H9 (cell line): ENCODE measurements at regions not wholly inside any gene's neighbourhood (a gene's known extent, or its start where the extent isn't known, plus 50 kb on each side); places are given as distances from the start of the nearest gene placed in this dataset.

Source experiments
- DNase-seq: peaks from one replicate; pipeline ENCODE4 v3.0.0-alpha.2; 2017
- H2AFZ ChIP-seq: one replicate; pipeline ENCODE4 v1.6.1; 2013; ENCODE audit warnings: mild to moderate bottlenecking, low read length, control low read depth, moderate library complexity
- H2AK5ac ChIP-seq: 2 replicates; pipeline ENCODE4 v1.6.1; 2013; ENCODE audit warnings: low read length, control low read depth, mixed read lengths; ENCODE audit not compliant: insufficient read length
- H2BK120ac ChIP-seq: one replicate; pipeline ENCODE4 v1.6.1; 2013; ENCODE audit warnings: low read depth, mild to moderate bottlenecking, low read length, control low read depth, inconsistent platforms; ENCODE audit not compliant: poor library complexity, severe bottlenecking
- H2BK12ac ChIP-seq: 2 replicates; pipeline ENCODE4 v1.6.1; 2013; ENCODE audit warnings: low read length, control low read depth, mixed read lengths, low read depth; ENCODE audit not compliant: insufficient read length
- H2BK15ac ChIP-seq: 2 replicates; pipeline ENCODE4 v1.6.1; 2013; ENCODE audit warnings: low read depth, low read length, control low read depth
- H2BK20ac ChIP-seq: one replicate; pipeline ENCODE4 v1.6.1; 2013; ENCODE audit warnings: low read depth, mild to moderate bottlenecking, low read length, control low read depth, inconsistent platforms; ENCODE audit not compliant: poor library complexity, severe bottlenecking
- H2BK5ac ChIP-seq: 2 replicates; pipeline ENCODE4 v1.6.1; 2013; ENCODE audit warnings: low read length, control low read depth, mixed read lengths; ENCODE audit not compliant: insufficient read length
- H3K14ac ChIP-seq: 2 replicates; pipeline ENCODE4 v1.6.1; 2013; ENCODE audit warnings: low read length, control low read depth; ENCODE audit not compliant: insufficient read depth
- H3K18ac ChIP-seq: 2 replicates; pipeline ENCODE4 v1.6.1; 2013; ENCODE audit warnings: low read depth, mild to moderate bottlenecking, mixed read lengths, low read length, control low read depth; ENCODE audit not compliant: insufficient read length
- H3K23ac ChIP-seq: 2 replicates; pipeline ENCODE4 v1.6.1; 2013; ENCODE audit warnings: low read length, control low read depth, mixed read lengths, low read depth; ENCODE audit not compliant: insufficient read length
- H3K23me2 ChIP-seq: 2 replicates; pipeline ENCODE4 v1.6.1; 2013; ENCODE audit warnings: low read depth, mild to moderate bottlenecking, mixed read lengths, low read length, control low read depth; ENCODE audit not compliant: insufficient read length, poor library complexity, severe bottlenecking
- H3K27ac ChIP-seq: 2 replicates; pipeline ENCODE4 v1.5.1; 2013; ENCODE audit warnings: low read length, control low read depth, mixed read lengths, low read depth; ENCODE audit not compliant: insufficient read length
- H3K27me3 ChIP-seq: 2 replicates; pipeline ENCODE4 v1.6.1; 2013; ENCODE audit warnings: low read length, control low read depth, inconsistent platforms; ENCODE audit not compliant: insufficient read depth
- H3K4ac ChIP-seq: 2 replicates; pipeline ENCODE4 v1.6.1; 2013; ENCODE audit warnings: low read depth, mild to moderate bottlenecking, control low read depth, inconsistent platforms, low read length, moderate library complexity
- H3K4me1 ChIP-seq: 2 replicates; pipeline ENCODE4 v1.6.1; 2013; ENCODE audit warnings: low read length, control low read depth, inconsistent platforms; ENCODE audit not compliant: insufficient read depth
- H3K4me2 ChIP-seq: 2 replicates; pipeline ENCODE4 v1.6.1; 2013; ENCODE audit warnings: low read length, control low read depth, mixed read lengths; ENCODE audit not compliant: insufficient read length, insufficient read depth
- H3K56ac ChIP-seq: 2 replicates; pipeline ENCODE4 v1.6.1; 2013; ENCODE audit warnings: low read depth, mild to moderate bottlenecking, mixed read lengths, low read length, control low read depth; ENCODE audit not compliant: insufficient read length
- H3K79me1 ChIP-seq: 2 replicates; pipeline ENCODE4 v1.6.1; 2013; ENCODE audit warnings: low read depth, mild to moderate bottlenecking, moderate library complexity, low read length, control low read depth, inconsistent platforms; ENCODE audit not compliant: insufficient read depth, poor library complexity, severe bottlenecking
- H3K79me2 ChIP-seq: 2 replicates; pipeline ENCODE4 v1.6.1; 2013; ENCODE audit warnings: low read length, control low read depth, inconsistent platforms; ENCODE audit not compliant: insufficient read depth
- H3K9ac ChIP-seq: 2 replicates; pipeline ENCODE4 v1.6.1; 2013; ENCODE audit warnings: low read length, control low read depth, mixed read lengths; ENCODE audit not compliant: insufficient read length; ENCODE audit errors: extremely low read depth
- H3K9me3 ChIP-seq: one replicate; pipeline ENCODE4 v1.6.1; 2013; ENCODE audit warnings: low read depth, low read length, inconsistent platforms; ENCODE audit not compliant: control insufficient read depth
- H3T11ph ChIP-seq: one replicate; pipeline ENCODE4 v1.6.1; 2013; ENCODE audit warnings: mild to moderate bottlenecking, low read length, control low read depth, inconsistent platforms
- H4K20me1 ChIP-seq: one replicate; pipeline ENCODE4 v1.6.1; 2013; ENCODE audit not compliant: control insufficient read depth, insufficient read length, insufficient read depth
- H4K5ac ChIP-seq: 2 replicates; pipeline ENCODE4 v1.6.1; 2013; ENCODE audit warnings: low read depth, mild to moderate bottlenecking, mixed read lengths, low read length, control low read depth; ENCODE audit not compliant: insufficient read length
- H4K8ac ChIP-seq: replicated peaks from 2 replicates; pipeline ENCODE4 v1.6.1; 2013; ENCODE audit warnings: low read length, control low read depth, mixed read lengths, low read depth; ENCODE audit not compliant: insufficient read length
- H4K91ac ChIP-seq: 2 replicates; pipeline ENCODE4 v1.6.1; 2013; ENCODE audit warnings: low read depth, mild to moderate bottlenecking, moderate library complexity, mixed read lengths, low read length, control low read depth; ENCODE audit not compliant: insufficient read length
- H3K27ac Mint-ChIP-seq, 3 experiments: 2 replicates in 2 of 3; 3 replicates in 1 of 3; pipeline ENCODE4 v1.8.0; 2020 to 2021; ENCODE audit warnings: mixed read lengths in 3 of 3, mild to moderate bottlenecking in 1 of 3, moderate library complexity in 1 of 3
- H3K27me3 Mint-ChIP-seq: 2 replicates; pipeline ENCODE4 v1.8.0; 2021; ENCODE audit warnings: low read depth, mild to moderate bottlenecking, moderate library complexity, mixed read lengths
- H3K36me3 Mint-ChIP-seq, 3 experiments: 2 replicates in 2 of 3; 3 replicates in 1 of 3; pipeline ENCODE4 v1.8.0; 2020 to 2021; ENCODE audit warnings: low read depth in 3 of 3, mixed read lengths in 3 of 3; ENCODE audit not compliant: insufficient read depth in 1 of 3
- H3K4me1 Mint-ChIP-seq, 2 experiments: 2 replicates each; pipeline ENCODE4 v1.8.0; 2020; ENCODE audit warnings: mixed read lengths in 2 of 2
- H3K4me3 Mint-ChIP-seq, 2 experiments: 2 replicates in 1 of 2; 3 replicates in 1 of 2; pipeline ENCODE4 v1.8.0; 2020 to 2021; ENCODE audit warnings: mild to moderate bottlenecking in 2 of 2, mixed read lengths in 2 of 2, moderate library complexity in 1 of 2
- H3K9me3 Mint-ChIP-seq, 2 experiments: 2 replicates in 1 of 2; 3 replicates in 1 of 2; pipeline ENCODE4 v1.8.0; 2020; ENCODE audit warnings: mild to moderate bottlenecking in 2 of 2, mixed read lengths in 2 of 2, moderate library complexity in 1 of 2
- CTCF ChIP-seq: fragments of 200-600 bp; sonication (generic); conservative IDR thresholded peaks from 3 replicates; pipeline ENCODE4 v1.8.0; 2021; ENCODE audit warnings: antibody characterized with exemption, mild to moderate bottlenecking
- WGBS: extraction: QIAGEN DNeasy Blood & Tissue Kit; methylation state at CpG from one replicate; pipeline ENCODE4 v1.1.7; 2013; ENCODE audit warnings: missing lambda C conversion rate, low lambda C conversion rate, mixed read lengths; ENCODE audit not compliant: insufficient read length; ENCODE audit errors: extremely low coverage; 5-methylcytosine and 5-hydroxymethylcytosine counted together

- H3K4me2 ChIP-seq: no peak overlapping the region
- no peaks in the 10 kb centered on the region for H4K20me1 ChIP-seq
- peaks cover 10% of the 10 kb centered on the region for H3K4me1 ChIP-seq
- WGBS: no CpG with 5 or more reads among the region's 1 CpG
- H3K9me3 Mint-ChIP-seq: peaks cover 13 to 14% of the 10 kb centered on the region in 2 experiments
- no peak for TF ChIP-seq CTCF
- H2BK5ac ChIP-seq: no peak overlapping the region
- no peak overlapping the region for H4K91ac ChIP-seq
- no peak overlapping the region for H2BK120ac ChIP-seq
- H2AK5ac ChIP-seq: no peak overlapping the region
- no peak overlapping the region for H4K5ac ChIP-seq
- no peaks in the 10 kb centered on the region for H3K79me1 ChIP-seq
- H2BK15ac ChIP-seq: no peak overlapping the region
- no peaks in the 10 kb centered on the region for H3K4me1 Mint-ChIP-seq
- H3K27me3 Mint-ChIP-seq: peaks cover 2% of the 10 kb centered on the region; the same call in 1 of the 2 replicates
- no peak overlapping the region for H3K18ac ChIP-seq
- no peak overlapping the region for H3K4me3 Mint-ChIP-seq
- no peak overlapping the region for H3K27ac ChIP-seq
- H2AFZ ChIP-seq: no peak overlapping the region
- no peak overlapping the region for H4K8ac ChIP-seq
- no peak overlapping the region for H3K4ac ChIP-seq
- H3K79me2 ChIP-seq: no peaks in the 10 kb centered on the region
- H3K56ac ChIP-seq: no peak overlapping the region
- no peak for DNase-seq
- no peaks in the 10 kb centered on the region for H3K23me2 ChIP-seq
- no peak overlapping the region for H3K14ac ChIP-seq
- no peak overlapping the region for H3K27ac Mint-ChIP-seq
- H3K36me3 Mint-ChIP-seq: peaks cover 0 to 29% (median 6%) of the 10 kb centered on the region in 3 experiments; a peak in 6 of 7 replicates
- H2BK20ac ChIP-seq: no peak overlapping the region
- H3T11ph ChIP-seq: no peak overlapping the region
- no peak overlapping the region for H3K9ac ChIP-seq
- H3K23ac ChIP-seq: no peak overlapping the region
- H3K9me3 ChIP-seq: no peaks in the 10 kb centered on the region
- no peaks in the 10 kb centered on the region for H3K27me3 ChIP-seq
- no peak overlapping the region for H2BK12ac ChIP-seq
Observed at GRCh38 chr5:124919076-124919475, 172.6 kb upstream of the ZNF608 start.
